CD14-positive monocyte (primary cell): ENCODE measurements at regions not wholly inside any gene's neighbourhood (a gene's known extent, or its start where the extent isn't known, plus 50 kb on each side); places are given as distances from the start of the nearest gene placed in this dataset.

Experiments used
- DNase-seq, 3 donors: peaks; one replicate each; pipeline ENCODE4 v3.0.0-alpha.2; 2011 to 2022
- H2AFZ ChIP-seq: 2 replicates; pipeline ENCODE4 v1.6.0; 2012; ENCODE audit warnings: mild to moderate bottlenecking, low read depth, low read length, inconsistent platforms; ENCODE audit not compliant: insufficient read depth, poor library complexity, severe bottlenecking
- H3K27ac ChIP-seq, 2 donors: 1 replicate in 1 of 2; 2 replicates in 1 of 2; pipeline ENCODE4 v1.5.1; 2012 to 2013; ENCODE audit warnings: low read length in 2 of 2, control low read depth in 1 of 2, inconsistent platforms in 1 of 2, low read depth in 1 of 2, mild to moderate bottlenecking in 1 of 2
- H3K27me3 ChIP-seq, 2 donors: one replicate each; pipeline versions ENCODE4 v1.6.0 to v1.6.1; 2011 to 2013; ENCODE audit warnings: low read length in 2 of 2; ENCODE audit not compliant: control insufficient read depth in 2 of 2, insufficient read depth in 2 of 2
- H3K36me3 ChIP-seq, 2 donors: replicated peaks in 1 of 2; 1 replicate in 1 of 2; 2 replicates in 1 of 2; pipeline versions ENCODE4 v1.5.1 to v1.6.1; 2012 to 2013; ENCODE audit warnings: low read length in 2 of 2, control low read depth in 1 of 2, inconsistent platforms in 1 of 2, mild to moderate bottlenecking in 1 of 2; ENCODE audit not compliant: insufficient read depth in 2 of 2, control insufficient read depth in 1 of 2
- H3K4me1 ChIP-seq, 2 donors: 1 replicate in 1 of 2; 2 replicates in 1 of 2; pipeline versions ENCODE4 v1.5.1 to v1.6.1; 2012 to 2013; ENCODE audit warnings: low read length in 2 of 2, control low read depth in 1 of 2, inconsistent platforms in 1 of 2, mild to moderate bottlenecking in 1 of 2, moderate library complexity in 1 of 2; ENCODE audit not compliant: insufficient read depth in 2 of 2, control insufficient read depth in 1 of 2
- H3K4me2 ChIP-seq: replicated peaks from 2 replicates; pipeline ENCODE3; 2012; ENCODE audit warnings: low read length, moderate library complexity, mild to moderate bottlenecking; ENCODE audit not compliant: poor library complexity, severe bottlenecking; ENCODE audit errors: extremely low read depth
- H3K4me3 ChIP-seq, 3 experiments: fragments of 200-600 bp in 1 of 3; sonication (generic) in 1 of 3; replicated peaks in 1 of 3; 1 replicate in 2 of 3; 2 replicates in 1 of 3; pipeline ENCODE4 v1.5.1; 2011 to 2013; ENCODE audit warnings: low read length in 3 of 3, mild to moderate bottlenecking in 3 of 3, control low read depth in 2 of 3, low read depth in 2 of 3, inconsistent platforms in 1 of 3, moderate library complexity in 1 of 3
- H3K79me2 ChIP-seq: 2 replicates; pipeline ENCODE4 v1.6.0; 2012; ENCODE audit warnings: mild to moderate bottlenecking, control low read depth, inconsistent platforms, low read length, moderate library complexity; ENCODE audit not compliant: insufficient read depth
- H3K9ac ChIP-seq: 2 replicates; pipeline ENCODE4 v1.6.0; 2017; ENCODE audit warnings: low read length, mild to moderate bottlenecking; ENCODE audit not compliant: insufficient read depth, poor library complexity, severe bottlenecking
- H3K9me3 ChIP-seq, 2 donors: replicated peaks in 1 of 2; 1 replicate in 1 of 2; 2 replicates in 1 of 2; pipeline versions ENCODE4 v1.5.1 to v1.6.1; 2012 to 2013; ENCODE audit warnings: low read length in 2 of 2, control low read depth in 1 of 2; ENCODE audit not compliant: control insufficient read depth in 1 of 2, insufficient read depth in 1 of 2
- H4K20me1 ChIP-seq: 2 replicates; pipeline ENCODE4 v1.6.0; 2012; ENCODE audit warnings: mild to moderate bottlenecking, low read length, control low read depth, moderate library complexity; ENCODE audit not compliant: insufficient read depth
- H3K27ac Mint-ChIP-seq, 7 donors: one replicate each; pipeline ENCODE4 v1.8.0; 2020; ENCODE audit warnings: mild to moderate bottlenecking in 7 of 7, mixed read lengths in 7 of 7, moderate library complexity in 6 of 7, inconsistent platforms in 2 of 7
- H3K27me3 Mint-ChIP-seq, 3 donors: one replicate each; pipeline ENCODE4 v1.8.0; 2021 to 2022; ENCODE audit warnings: low read depth in 3 of 3, mild to moderate bottlenecking in 3 of 3, mixed read lengths in 3 of 3, moderate library complexity in 3 of 3, inconsistent platforms in 1 of 3
- H3K36me3 Mint-ChIP-seq, 2 donors: one replicate each; pipeline ENCODE4 v1.8.0; 2020; ENCODE audit warnings: mixed read lengths in 2 of 2, inconsistent platforms in 1 of 2, mild to moderate bottlenecking in 1 of 2
- H3K4me1 Mint-ChIP-seq: one replicate; pipeline ENCODE4 v1.8.0; 2020; ENCODE audit warnings: mild to moderate bottlenecking, mixed read lengths
- H3K4me3 Mint-ChIP-seq, 2 donors: one replicate each; pipeline ENCODE4 v1.8.0; 2020; ENCODE audit warnings: mild to moderate bottlenecking in 2 of 2, mixed read lengths in 2 of 2, moderate library complexity in 1 of 2
- H3K9me3 Mint-ChIP-seq, 7 donors: one replicate each; pipeline ENCODE4 v1.8.0; 2020 to 2022; ENCODE audit warnings: mixed read lengths in 7 of 7, mild to moderate bottlenecking in 6 of 7, moderate library complexity in 6 of 7, inconsistent platforms in 2 of 7
- WGBS: methylation state at CpG from one replicate; pipeline ENCODE4 v1.1.5; 2013; ENCODE audit warnings: missing lambda C conversion rate; ENCODE audit not compliant: insufficient coverage; 5-methylcytosine and 5-hydroxymethylcytosine counted together
- intact Hi-C, 2 donors: fragments of 100-400 bp; cut with micrococcal nuclease; formaldehyde crosslinking; loops; one replicate each; pipeline versions ENCODE4 v1.15.0 to v1.15.1; 2023
- TF ChIP-seq, protein P1 (sequence below): fragments of 200-600 bp; IDR thresholded peaks from one replicate; pipeline ENCODE4 v1.8.0; 2022; ENCODE audit warnings: antibody characterized with exemption, mild to moderate bottlenecking

DNA sequence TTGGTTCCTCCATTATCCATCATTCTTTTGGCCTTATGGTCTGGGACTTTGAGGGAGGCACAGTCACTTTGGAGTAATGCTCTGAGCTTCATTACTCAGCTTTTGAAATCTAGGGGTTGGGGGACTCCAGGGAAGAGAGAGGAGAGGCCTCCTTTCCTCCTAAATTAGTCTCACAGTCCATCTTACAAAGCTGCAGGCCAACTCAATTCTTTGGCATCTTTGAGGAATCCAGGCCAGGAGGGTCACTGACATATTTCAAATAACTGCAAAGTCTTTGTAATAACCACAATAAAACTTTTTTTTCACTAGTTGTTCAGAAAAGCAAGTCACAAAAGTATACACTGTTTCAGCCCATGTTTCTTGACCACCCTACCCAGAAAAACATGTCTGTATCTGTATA lies 73.3 kb upstream of the FAR1 start:
- Histone ChIP-seq H3K36me3 (no peaks in the 10 kb centered on the region), H4K20me1 (no peaks in the 10 kb centered on the region), H3K4me2 (no peak overlapping the region), H3K27ac (no peak overlapping the region), H3K79me2 (no peaks in the 10 kb centered on the region), H3K4me3 (no peak overlapping the region), H2AFZ (no peak overlapping the region), H3K4me1 (no peaks in the 10 kb centered on the region), H3K27me3 (no peaks in the 10 kb centered on the region), H3K9ac (no peak overlapping the region), H3K9me3 (no peaks in the 10 kb centered on the region)
- Mint-ChIP-seq H3K36me3 (no peaks in the 10 kb centered on the region), H3K9me3 (peaks cover 0 to 16% (median 5%) of the 10 kb centered on the region in 7 donors), H3K4me1 (no peaks in the 10 kb centered on the region), H3K4me3 (no peak overlapping the region), H3K27ac (no peak overlapping the region), H3K27me3 (peaks cover 0 to 9% (median 8%) of the 10 kb centered on the region in 3 donors)
- TF ChIP-seq, protein P1, sequence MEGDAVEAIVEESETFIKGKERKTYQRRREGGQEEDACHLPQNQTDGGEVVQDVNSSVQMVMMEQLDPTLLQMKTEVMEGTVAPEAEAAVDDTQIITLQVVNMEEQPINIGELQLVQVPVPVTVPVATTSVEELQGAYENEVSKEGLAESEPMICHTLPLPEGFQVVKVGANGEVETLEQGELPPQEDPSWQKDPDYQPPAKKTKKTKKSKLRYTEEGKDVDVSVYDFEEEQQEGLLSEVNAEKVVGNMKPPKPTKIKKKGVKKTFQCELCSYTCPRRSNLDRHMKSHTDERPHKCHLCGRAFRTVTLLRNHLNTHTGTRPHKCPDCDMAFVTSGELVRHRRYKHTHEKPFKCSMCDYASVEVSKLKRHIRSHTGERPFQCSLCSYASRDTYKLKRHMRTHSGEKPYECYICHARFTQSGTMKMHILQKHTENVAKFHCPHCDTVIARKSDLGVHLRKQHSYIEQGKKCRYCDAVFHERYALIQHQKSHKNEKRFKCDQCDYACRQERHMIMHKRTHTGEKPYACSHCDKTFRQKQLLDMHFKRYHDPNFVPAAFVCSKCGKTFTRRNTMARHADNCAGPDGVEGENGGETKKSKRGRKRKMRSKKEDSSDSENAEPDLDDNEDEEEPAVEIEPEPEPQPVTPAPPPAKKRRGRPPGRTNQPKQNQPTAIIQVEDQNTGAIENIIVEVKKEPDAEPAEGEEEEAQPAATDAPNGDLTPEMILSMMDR = no peak
- intact Hi-C loops = no loop called here
- no peak for DNase-seq

DNA sequence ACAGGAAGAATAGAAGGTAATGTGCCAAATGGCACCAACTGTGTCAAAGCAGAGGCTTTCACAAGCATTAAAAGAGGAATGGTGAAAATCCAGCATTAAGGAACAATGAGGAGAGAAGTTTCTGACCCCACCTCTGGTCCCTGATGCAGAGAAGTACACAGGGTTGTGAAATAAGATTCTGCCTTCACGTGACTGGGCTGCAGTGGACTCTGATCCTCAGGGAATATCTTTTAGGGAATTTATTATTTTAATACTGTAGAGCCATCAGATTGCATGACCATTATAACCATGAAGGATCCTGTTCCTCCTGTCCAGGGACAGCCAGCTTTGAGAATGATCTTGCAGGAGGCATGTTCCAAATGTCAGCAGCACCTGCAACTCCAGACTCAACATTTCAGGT lies 74.4 kb upstream of the FAR1 start:
- Histone ChIP-seq H4K20me1 (no peaks in the 10 kb centered on the region), H3K9me3 (no peaks in the 10 kb centered on the region), H2AFZ (no peak overlapping the region), H3K4me3 (no peak overlapping the region), H3K79me2 (no peaks in the 10 kb centered on the region), H3K4me1 (no peaks in the 10 kb centered on the region), H3K36me3 (no peaks in the 10 kb centered on the region), H3K27me3 (no peaks in the 10 kb centered on the region), H3K9ac (no peak overlapping the region), H3K27ac (no peak overlapping the region), H3K4me2 (no peak overlapping the region)
- no peak for DNase-seq
- no CpG with 5 or more reads among the region's 1 CpG for WGBS
- Mint-ChIP-seq H3K9me3 (peaks cover 0 to 17% (median 7%) of the 10 kb centered on the region in 7 donors), H3K4me3 (no peak overlapping the region), H3K36me3 (no peaks in the 10 kb centered on the region), H3K27me3 (peaks cover 0 to 8% (median 7%) of the 10 kb centered on the region in 3 donors), H3K27ac (no peak overlapping the region), H3K4me1 (no peaks in the 10 kb centered on the region)
- TF ChIP-seq, protein P1 = no peak
- intact Hi-C loops = no loop called here
